K562 (cell line): ENCODE measurements at regions not wholly inside any gene's neighbourhood (a gene's known extent, or its start where the extent isn't known, plus 50 kb on each side); places are given as distances from the start of the nearest gene placed in this dataset.
A peak's percentile ranks its signal among the peaks of the same experiment; 100 is the strongest.

ENCODE experiments used
- ATAC-seq: fragments of 200-7000 bp; cut with Tn5 transposase; 3 replicates; pipeline ENCODE4 v1.9.1; 2020; ENCODE audit warnings: moderate library complexity
- BruUV-seq: library from RNA; stranded (reverse); fragments of 400-500 nt; replicated peaks from 2 replicates; lab custom pipeline; 2021; lab: Mats Ljungman, UMichigan
- CTCF ChIA-PET: fragments of 300-600 bp; formaldehyde crosslinking; extraction: SDS; loops from one replicate; lab custom pipeline; 2021; ENCODE audit warnings: low intra/inter-chr PET ratio; lab: Yijun Ruan, JAX
- POLR2A ChIA-PET: fragments of 300-600, 350-650 bp; sonication (Branson Sonifier 250); formaldehyde crosslinking; extraction: SDS; loops from one replicate; lab custom pipeline; 2021; ENCODE audit warnings: antibody characterized with exemption, inconsistent platforms; lab: Yijun Ruan, JAX
- DNase-seq, 4 experiments: peaks; one replicate each; pipeline versions ENCODE4 v3.0.0 to v3.0.0-alpha.2; 2011 to 2018; ENCODE audit warnings: low spot score in 3 of 4, mixed read lengths in 3 of 4; ENCODE audit errors: extremely low read depth in 1 of 4
- FAIRE-seq: peaks from 2 replicates; lab custom pipeline; 2011; peaks lifted over from hg19 to GRCh38; lab: Jason Lieb, UNC
- H2AFZ ChIP-seq: 2 replicates; pipeline ENCODE4 v1.6.0; 2011; ENCODE audit warnings: low read depth, low read length, control low read depth, inconsistent platforms
- H3K27ac ChIP-seq: fragments of 200-600 bp; 3 replicates; pipeline ENCODE4 v1.8.0; 2011; ENCODE audit warnings: low read depth, mild to moderate bottlenecking, control low read depth, inconsistent platforms, low read length, moderate library complexity, mixed read lengths; ENCODE audit errors: extremely low read depth
- H3K27me3 ChIP-seq, 2 experiments: fragments of 300-600 bp in 1 of 2; 2 replicates in 1 of 2; 3 replicates in 1 of 2; pipeline versions ENCODE4 v1.6.0 to v1.8.0; 2011; ENCODE audit warnings: inconsistent platforms in 2 of 2, low read length in 2 of 2, mild to moderate bottlenecking in 1 of 2, mixed read lengths in 1 of 2, moderate library complexity in 1 of 2; ENCODE audit not compliant: control insufficient read depth in 2 of 2, insufficient read depth in 2 of 2
- H3K36me3 ChIP-seq: fragments of 300-600 bp; 3 replicates; pipeline ENCODE4 v1.8.0; 2011; ENCODE audit warnings: mild to moderate bottlenecking, low read length, inconsistent platforms; ENCODE audit not compliant: control insufficient read depth, insufficient read depth
- H3K4me1 ChIP-seq, 2 experiments: fragments of 200-600 bp in 1 of 2; replicated peaks in 1 of 2; 2 replicates in 1 of 2; 3 replicates in 1 of 2; pipeline versions ENCODE4 v1.5.1 to v1.8.0; 2011; ENCODE audit warnings: inconsistent platforms in 2 of 2, low read length in 2 of 2, mild to moderate bottlenecking in 1 of 2, mixed read lengths in 1 of 2, moderate library complexity in 1 of 2; ENCODE audit not compliant: control insufficient read depth in 2 of 2, insufficient read depth in 2 of 2
- H3K4me2 ChIP-seq: 2 replicates; pipeline ENCODE4 v1.6.1; 2011; ENCODE audit warnings: low read length, control low read depth, inconsistent platforms, mixed read lengths; ENCODE audit not compliant: insufficient read depth
- H3K4me3 ChIP-seq: fragments of 200-600 bp; sonication (generic), shearing (Covaris generic); 2 replicates; pipeline ENCODE4 v1.5.1; 2016; ENCODE audit warnings: control low read depth, inconsistent platforms
- H3K79me2 ChIP-seq: fragments of 200-600 bp; 3 replicates; pipeline ENCODE4 v1.8.0; 2011; ENCODE audit warnings: low read length, inconsistent platforms; ENCODE audit not compliant: control insufficient read depth, insufficient read depth
- H3K9ac ChIP-seq, 2 experiments: 2 replicates each; pipeline versions ENCODE4 v1.6.0 to v1.6.1; 2011; ENCODE audit warnings: low read depth in 2 of 2, low read length in 2 of 2, control low read depth in 1 of 2, inconsistent platforms in 1 of 2, mild to moderate bottlenecking in 1 of 2, mixed read lengths in 1 of 2; ENCODE audit not compliant: insufficient read depth in 1 of 2
- H3K9me1 ChIP-seq: one replicate; pipeline ENCODE4 v1.6.0; 2011; ENCODE audit warnings: inconsistent platforms, mild to moderate bottlenecking, low read length, moderate library complexity; ENCODE audit not compliant: control insufficient read depth, insufficient read depth
- H3K9me3 ChIP-seq: replicated peaks from 2 replicates; pipeline ENCODE4 v1.5.1; 2011; ENCODE audit warnings: low read depth, low read length, inconsistent platforms; ENCODE audit not compliant: control insufficient read depth, insufficient read depth
- H4K20me1 ChIP-seq: replicated peaks from 2 replicates; pipeline ENCODE4 v1.6.1; 2011; ENCODE audit warnings: low read length, inconsistent platforms, mixed read lengths; ENCODE audit not compliant: control insufficient read depth, insufficient read depth
- CTCF ChIP-seq, 3 experiments: IDR thresholded peaks in 2 of 3; conservative IDR thresholded peaks in 1 of 3; 2 replicates each; pipeline ENCODE4 v1.5.1; 2011 to 2012; ENCODE audit warnings: low read length in 3 of 3, mild to moderate bottlenecking in 3 of 3, control low read depth in 2 of 3, improper control_type of control experiment in 1 of 3, inconsistent platforms in 1 of 3, low read depth in 1 of 3, mixed read lengths in 1 of 3, moderate library complexity in 1 of 3; ENCODE audit not compliant: insufficient read depth in 2 of 3
- FOSL1 ChIP-seq: fragments of 200-800 bp; sonication (Bioruptor generic); conservative IDR thresholded peaks from 2 replicates; pipeline ENCODE4 v1.6.1; 2016; ENCODE audit warnings: missing genetic modification characterization, missing compliant biosample characterization
- PBX2 ChIP-seq, 2 experiments: IDR thresholded peaks in 1 of 2; conservative IDR thresholded peaks in 1 of 2; 2 replicates each; pipeline ENCODE4 v1.6.1; 2016; ENCODE audit warnings: low read depth in 2 of 2, mild to moderate bottlenecking in 1 of 2, missing compliant biosample characterization in 1 of 2, missing genetic modification characterization in 1 of 2, moderate library complexity in 1 of 2
- SRF ChIP-seq, 2 experiments: fragments of 250-450, 450-650 bp in 1 of 2; sonication (Bioruptor Pico) in 1 of 2; sonication (generic) in 1 of 2; formaldehyde crosslinking; IDR thresholded peaks; 2 replicates each; pipeline versions ENCODE4 v1.5.0 to v1.5.1; 2020 to 2022; ENCODE audit warnings: mild to moderate bottlenecking in 1 of 2, missing genetic modification reagents in 1 of 2
- VEZF1 ChIP-seq: fragments of 200-800 bp; sonication (Bioruptor generic); IDR thresholded peaks from 2 replicates; pipeline ENCODE4 v1.6.1; 2017; ENCODE audit warnings: missing genetic modification characterization, missing compliant biosample characterization
- ZNF316 ChIP-seq: fragments of 450-650 bp; IDR thresholded peaks from 2 replicates; pipeline ENCODE4 v1.6.1; 2016
- WGBS: fragments of 100-300 bp; shearing (Covaris generic); methylation state at CpG from one replicate; pipeline ENCODE4 v1.1.6; 2016; ENCODE audit warnings: low coverage, mixed read lengths; ENCODE audit not compliant: insufficient coverage; ENCODE audit errors: missing lambda C conversion rate; 5-methylcytosine and 5-hydroxymethylcytosine counted together
- in situ Hi-C: fragments of 300-500 bp; cut with MboI; formaldehyde crosslinking; loops from 4 replicates; pipeline ENCODE4 v1.15.0; 2018; ENCODE audit warnings: inconsistent platforms, mixed read lengths
- intact Hi-C: fragments of 100-400 bp; cut with micrococcal nuclease; formaldehyde crosslinking; loops from 2 replicates; pipeline ENCODE4 v1.14.2; 2022

- no peak overlapping the region for H2AFZ ChIP-seq
- FAIRE-seq (no peak), DNase-seq (no peak), ATAC-seq (no peak)
- ChIA-PET CTCF (no interaction called here), POLR2A (no interaction called here)
- WGBS: 26% methylated on average over 14 of the region's 21 CpGs
- intact Hi-C loops (no loop called here), in situ Hi-C loops (no loop called here)
- no TSS peak for BruUV-seq
- H3K27me3 ChIP-seq: peaks cover 0 to 4% of the 10 kb centered on the region in 2 experiments; a peak in 1 of 5 replicates
- H4K20me1 ChIP-seq: no peaks in the 10 kb centered on the region
- H3K27ac ChIP-seq: no peak overlapping the region
- H3K4me1 ChIP-seq: no peaks in the 10 kb centered on the region
- no peaks in the 10 kb centered on the region for H3K9me3 ChIP-seq
- H3K4me3 ChIP-seq: no peak overlapping the region
- no peak overlapping the region for H3K4me2 ChIP-seq
- TF ChIP-seq VEZF1: no peak
- no peak for TF ChIP-seq FOSL1 (tag)
- no peaks in the 10 kb centered on the region for H3K36me3 ChIP-seq
- H3K9me1 ChIP-seq: no peaks in the 10 kb centered on the region
- H3K79me2 ChIP-seq: no peaks in the 10 kb centered on the region
- H3K9ac ChIP-seq: no peak overlapping the region
Measured at GRCh38 chr5:4866817-4867216, 273.3 kb upstream of the ADAMTS16 start.

GRCh38 chr5:4868140-4868735 is 271.9 kb upstream of the ADAMTS16 start:
- WGBS: 2% methylated on average over 9 of the region's 9 CpGs
- H3K27me3 ChIP-seq: peaks cover 2 to 8% of the 10 kb centered on the region in 2 experiments; a peak in 3 of 5 replicates
- H3K9me1 ChIP-seq: no peaks in the 10 kb centered on the region
- H4K20me1 ChIP-seq: no peaks in the 10 kb centered on the region
- POLR2A ChIA-PET: no interaction called here
- ATAC-seq (peak; percentile 94), FAIRE-seq (peak; percentile 90), DNase-seq (peak; percentile 74 to 90 (median 86))
- CTCF ChIA-PET: interaction anchor here (0.6 to 1.5 kb wide), 5 partner anchors 12 to 552 kb away, joined by 3 to 7 read pairs (median 3); no protein-coding TSS in a partner anchor
- BruUV-seq: no TSS peak
- H3K27ac ChIP-seq: no peak overlapping the region
- H3K79me2 ChIP-seq: no peaks in the 10 kb centered on the region
- no peak overlapping the region for H2AFZ ChIP-seq
- H3K4me2 ChIP-seq: no peak overlapping the region
- H3K9ac ChIP-seq: no peak overlapping the region
- H3K9me3 ChIP-seq: no peaks in the 10 kb centered on the region
- H3K4me1 ChIP-seq: no peaks in the 10 kb centered on the region
- intact Hi-C loops: loop anchor here (1.0 kb wide), 1 partner anchor 551 kb away; no protein-coding TSS in a partner anchor
- no peaks in the 10 kb centered on the region for H3K36me3 ChIP-seq
- no peak overlapping the region for H3K4me3 ChIP-seq
- in situ Hi-C loops: no loop called here
- TF ChIP-seq ZNF316 (no peak), PBX2 (CRISPR knock-in tag; IDR thresholded peaks at IDR 0.05; ENCODE audit: low read depth) (no peak), PBX2 (tag; conservative IDR thresholded peaks at IDR 0.05; ENCODE audit: low read depth) (no peak), SRF (CRISPR knock-in tag; IDR thresholded peaks at IDR 0.05) (no peak), CTCF (IDR thresholded peaks at IDR 0.05 in 2 of 3, conservative IDR thresholded peaks at IDR 0.05 in 1 of 3; ENCODE audit: insufficient read depth in 2 of 3, low read depth in 1 of 3, low read length in 3 of 3) (peak; percentile 72 to 87 (median 84))
